ENCODE measurements at regions not wholly inside any gene's neighbourhood (a gene's known extent, or its start where the extent isn't known, plus 50 kb on each side); places are given as distances from the start of the nearest gene placed in this dataset.
"Not testable (repeated sequence)": the region's sequence is repeated elsewhere in the genome, so short reads cannot be mapped to it uniquely, and the experiment has no call there.

DNA sequence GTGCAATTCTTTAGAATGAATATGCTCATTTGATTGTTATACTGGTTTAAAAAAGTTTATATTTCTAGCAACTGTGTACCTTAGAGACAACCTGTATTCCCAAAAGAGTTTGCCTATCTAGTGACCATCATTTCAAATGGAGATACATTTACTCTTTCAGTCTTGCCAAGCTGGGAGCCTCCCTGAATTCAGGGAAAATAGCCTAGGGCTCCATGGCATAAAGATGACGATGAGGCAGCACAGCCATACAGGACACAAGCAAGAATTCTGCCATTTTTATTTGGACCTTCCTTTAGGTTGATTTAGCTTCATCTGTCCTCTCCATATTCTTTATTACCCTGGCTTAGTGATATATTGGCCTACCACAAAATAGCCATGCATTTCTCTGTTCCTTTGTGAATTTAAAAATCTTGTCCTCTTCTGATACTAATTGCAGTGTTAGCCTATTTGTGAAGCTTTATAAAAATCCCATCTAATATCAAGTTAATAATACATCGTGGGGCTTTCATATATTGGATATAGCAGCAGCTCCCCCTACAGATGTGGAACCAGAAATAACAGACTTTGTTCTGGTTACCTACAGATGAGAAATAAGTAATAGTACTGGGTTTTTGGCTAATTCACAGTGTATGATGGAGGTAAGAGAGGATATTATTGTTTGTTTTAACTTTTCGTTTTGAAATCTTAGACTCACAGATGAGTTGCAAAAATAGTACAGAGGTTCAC is 1661.9 kb upstream of the PIK3C3 start:
- DNase-seq = no peak

- DNase-seq = no peak
Measured at GRCh38 chr18:40283560-40283959, 1671.5 kb upstream of the PIK3C3 start.

- not testable (repeated sequence) for DNase-seq
Measured at GRCh38 chr18:40281356-40281755, 1673.7 kb upstream of the PIK3C3 start.

DNA sequence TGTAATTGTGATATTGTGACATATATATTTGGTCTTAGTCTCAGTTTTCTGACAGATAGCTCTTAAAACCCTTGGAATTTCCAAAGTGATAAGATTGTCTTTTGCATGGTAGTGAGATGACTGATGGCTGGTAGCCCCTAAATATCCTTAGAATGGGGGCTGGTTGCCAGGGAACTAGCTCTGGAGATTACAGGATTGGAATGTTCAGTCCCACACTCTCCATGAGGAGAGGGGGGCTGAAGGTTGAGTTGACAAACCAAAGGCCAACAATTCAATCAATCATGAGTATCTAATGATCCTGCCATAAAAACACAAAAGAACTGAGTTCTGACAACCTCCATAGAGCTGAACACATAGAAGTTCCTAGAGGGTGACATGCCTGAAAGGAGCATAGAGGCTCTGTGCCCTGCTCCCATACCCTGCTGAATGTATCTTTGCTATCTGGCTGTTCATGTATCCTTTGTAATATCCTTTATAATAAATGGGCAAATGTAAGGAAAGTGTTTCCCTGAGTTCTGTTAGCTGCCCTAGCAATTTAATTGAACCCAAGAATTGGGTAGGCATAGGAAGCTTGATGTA is 1680.3 kb upstream of the PIK3C3 start:
- DNase-seq = no peak

GRCh38 chr18:40272630-40273231 is 1682.3 kb upstream of the PIK3C3 start:
- DNase-seq = peak; percentile 14

- DNase-seq = peak; percentile 22
Measured at GRCh38 chr18:40259115-40259835, 1695.8 kb upstream of the PIK3C3 start.

- no peak for DNase-seq
Measured at GRCh38 chr18:40258311-40258710, 1696.7 kb upstream of the PIK3C3 start.

DNA sequence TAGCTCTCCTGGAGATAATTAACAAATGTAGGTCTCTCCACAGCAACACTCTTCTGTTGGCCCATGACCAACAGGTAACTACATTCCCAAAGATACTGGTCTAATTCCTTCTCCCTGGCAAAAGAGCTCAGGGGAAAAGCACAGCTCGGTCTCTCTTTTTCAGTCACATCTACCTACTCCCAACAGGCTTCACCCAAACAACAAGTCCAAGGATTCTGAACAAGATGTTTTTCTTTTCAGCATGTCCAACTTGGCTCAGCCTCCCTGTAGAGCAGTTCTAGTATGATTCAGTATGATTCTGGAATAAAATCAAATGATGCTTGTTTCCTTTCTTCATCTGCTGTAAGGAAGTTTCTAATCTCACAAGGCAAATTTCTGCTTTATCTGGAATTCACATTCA is 1704.8 kb upstream of the PIK3C3 start:
- no peak for DNase-seq

DNA sequence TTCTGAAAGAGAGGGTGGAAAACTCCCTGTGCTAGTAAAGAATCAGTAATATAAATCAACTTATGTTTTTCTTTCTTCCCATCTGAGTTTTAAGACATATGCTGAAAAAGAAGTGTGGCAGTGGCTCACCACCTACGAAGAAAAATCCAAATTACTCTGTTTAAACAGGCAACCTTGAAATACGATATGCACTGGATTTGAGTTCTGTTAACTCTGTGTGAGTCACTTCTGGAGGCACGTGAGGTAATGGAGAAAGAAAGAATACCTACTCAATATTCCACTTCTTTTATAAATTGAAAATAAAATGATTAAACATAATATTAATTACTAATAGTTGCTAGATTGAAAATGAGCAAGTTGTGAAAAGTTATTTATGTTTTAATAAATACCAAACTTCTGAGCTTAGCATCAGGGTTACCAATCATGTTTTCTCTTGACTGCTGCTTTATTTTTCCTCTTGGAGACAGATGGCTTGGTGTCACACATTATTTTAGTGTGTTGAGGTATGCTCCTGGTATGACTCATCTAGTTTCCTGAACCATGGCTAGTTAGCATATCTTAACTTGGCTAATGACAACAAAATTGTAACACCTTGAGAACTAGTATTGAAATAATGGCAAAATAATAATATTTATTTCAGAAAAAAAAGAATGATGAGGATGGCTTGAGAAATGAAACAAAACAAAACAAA is 1705.5 kb upstream of the PIK3C3 start:
- no peak for DNase-seq

DNA sequence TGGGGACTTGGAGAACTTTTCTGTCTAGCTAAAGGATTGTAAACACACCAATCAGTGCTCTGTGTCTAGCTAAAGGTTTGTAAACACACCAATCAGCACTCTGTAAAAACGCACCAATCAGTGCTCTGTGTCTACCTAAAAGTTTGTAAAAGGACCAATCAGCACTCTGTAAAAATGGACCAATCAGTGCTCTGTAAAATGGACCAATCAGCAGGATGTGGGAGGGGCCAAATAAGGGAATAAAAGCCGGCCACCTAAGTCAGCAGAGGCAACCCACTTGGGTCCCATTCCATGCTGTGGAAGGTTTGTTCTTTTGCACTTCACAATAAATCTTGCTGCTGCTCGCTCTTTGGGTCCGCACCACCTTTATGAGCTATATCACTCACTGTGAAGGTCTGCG is 1709.4 kb upstream of the PIK3C3 start:
- DNase-seq = not testable (repeated sequence)

DNA sequence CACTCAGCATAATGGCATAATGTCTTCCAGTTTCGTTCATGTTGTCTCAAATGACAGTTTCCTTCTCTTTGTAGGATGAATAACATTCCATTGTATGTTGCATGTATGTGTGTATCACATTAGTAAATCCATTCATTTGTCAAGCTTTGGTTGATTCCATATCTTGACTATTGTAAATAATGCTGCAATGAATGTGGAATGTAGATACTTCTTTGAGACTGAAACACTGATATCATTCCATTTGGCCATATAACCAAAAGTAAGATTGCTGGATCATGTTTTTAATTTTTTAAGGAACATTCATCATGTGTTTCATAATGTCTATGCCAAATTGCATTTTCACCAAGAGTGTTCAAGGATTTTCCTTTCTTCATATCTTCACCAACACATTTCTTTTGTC is 1711.4 kb upstream of the PIK3C3 start:
- DNase-seq = no peak

DNA sequence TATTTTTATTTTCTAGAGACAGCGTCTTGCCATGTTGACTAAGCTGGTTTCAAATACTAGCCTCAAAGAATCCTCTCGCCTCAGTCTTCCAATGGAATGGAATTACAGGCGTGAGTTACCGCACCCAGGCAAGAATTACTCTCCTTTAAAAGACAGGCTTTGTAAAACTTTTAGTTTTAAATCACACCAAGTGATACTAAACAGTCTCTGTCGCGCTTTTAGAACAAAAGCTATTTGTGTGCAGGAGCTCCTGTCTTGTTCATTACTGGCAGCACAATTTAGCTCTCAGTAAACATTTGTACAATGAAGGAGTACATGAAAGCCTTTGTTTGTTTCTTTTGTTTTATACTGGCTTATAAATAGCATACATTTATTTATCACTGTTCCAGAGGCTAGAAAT is 1719.2 kb upstream of the PIK3C3 start:
- DNase-seq = no peak

DNA sequence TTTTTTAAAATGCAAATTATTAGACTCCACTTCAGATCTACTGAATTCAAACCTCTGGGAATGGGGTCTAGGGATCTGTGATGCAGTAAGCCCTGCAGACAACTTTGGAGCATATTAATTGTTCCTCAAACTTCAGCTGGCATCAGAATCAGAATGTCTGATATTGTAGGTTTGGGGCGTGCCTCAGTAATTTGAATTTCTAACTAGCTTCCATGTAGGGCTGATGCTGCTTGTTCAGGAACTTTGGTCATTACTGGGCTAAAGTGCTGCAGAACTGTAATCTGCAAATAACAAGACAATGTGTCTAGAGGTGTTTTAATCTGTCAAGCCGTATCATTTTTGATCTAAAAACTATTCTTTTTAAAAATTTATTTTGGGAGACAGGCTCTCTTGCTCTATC is 1719.7 kb upstream of the PIK3C3 start:
- no peak for DNase-seq

GRCh38 chr18:40233931-40234616 is 1721.0 kb upstream of the PIK3C3 start:
- DNase-seq = no peak

GRCh38 chr18:40222776-40223175 is 1732.3 kb upstream of the PIK3C3 start:
- no peak for DNase-seq

GRCh38 chr18:40216856-40217255 is 1738.2 kb upstream of the PIK3C3 start:
- DNase-seq = no peak

DNA sequence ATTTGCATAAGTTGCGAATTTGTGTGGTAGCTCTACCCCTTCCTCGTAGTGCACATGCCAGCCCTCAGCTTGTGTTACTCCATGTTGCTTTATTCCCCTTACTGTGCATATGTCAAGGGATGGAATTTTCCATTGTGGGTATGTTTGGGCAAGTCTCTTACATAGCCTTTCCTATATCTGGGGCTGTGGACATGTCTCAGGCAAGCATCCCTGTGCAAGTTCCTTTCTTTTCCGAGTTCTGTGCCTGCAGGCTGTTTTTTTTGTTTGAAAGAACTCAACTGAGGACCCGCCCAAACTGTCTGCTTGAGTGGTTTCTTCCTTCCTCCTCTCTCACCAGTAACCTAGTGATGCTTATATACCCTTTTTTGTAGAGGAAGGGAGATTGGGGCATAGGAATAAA is 1739.1 kb upstream of the PIK3C3 start:
- no peak for DNase-seq

- no peak for DNase-seq
Measured at GRCh38 chr18:40210696-40211095, 1744.3 kb upstream of the PIK3C3 start.

DNA sequence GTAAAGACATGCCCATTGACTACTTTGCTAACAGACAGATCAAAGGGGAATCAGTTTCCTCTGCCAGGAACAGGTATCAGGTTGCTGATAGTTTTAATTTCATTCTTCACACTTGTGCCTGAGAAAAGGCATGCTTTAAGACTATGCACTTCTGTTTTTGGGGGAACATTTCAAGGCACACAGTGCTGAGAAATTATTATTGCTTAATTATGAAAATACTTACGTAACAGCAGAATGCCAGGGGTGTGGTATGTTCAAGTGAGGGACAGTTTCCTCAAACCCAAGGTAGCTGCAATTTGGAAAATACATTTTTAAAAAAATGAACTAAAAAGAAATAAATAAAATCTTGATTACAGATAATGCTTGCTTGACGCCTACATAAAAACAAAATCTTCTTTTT is 1746.1 kb upstream of the PIK3C3 start:
- no peak for DNase-seq

DNA sequence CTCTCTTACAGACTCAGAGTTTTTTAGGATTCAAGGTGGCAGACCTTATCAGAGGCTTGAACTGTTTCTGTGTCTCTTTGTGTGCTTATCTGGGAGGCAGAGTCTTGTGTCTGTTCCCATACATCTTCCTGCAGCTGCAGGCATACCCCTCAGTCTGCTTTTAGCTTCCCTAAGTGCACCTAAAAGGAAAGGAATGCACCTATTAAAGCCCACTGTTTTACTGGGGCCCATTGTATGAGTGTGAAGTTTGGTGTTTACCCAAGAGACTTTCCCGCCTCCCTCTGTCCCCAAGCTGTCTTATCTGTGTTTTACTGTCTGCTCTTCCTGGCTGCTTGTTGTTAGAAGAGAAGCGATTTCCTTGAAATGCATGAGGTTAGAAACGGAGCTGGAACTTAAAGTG is 1757.3 kb upstream of the PIK3C3 start:
- DNase-seq = no peak

- no peak for DNase-seq
Measured at GRCh38 chr18:40186677-40187076, 1768.4 kb upstream of the PIK3C3 start.

DNA sequence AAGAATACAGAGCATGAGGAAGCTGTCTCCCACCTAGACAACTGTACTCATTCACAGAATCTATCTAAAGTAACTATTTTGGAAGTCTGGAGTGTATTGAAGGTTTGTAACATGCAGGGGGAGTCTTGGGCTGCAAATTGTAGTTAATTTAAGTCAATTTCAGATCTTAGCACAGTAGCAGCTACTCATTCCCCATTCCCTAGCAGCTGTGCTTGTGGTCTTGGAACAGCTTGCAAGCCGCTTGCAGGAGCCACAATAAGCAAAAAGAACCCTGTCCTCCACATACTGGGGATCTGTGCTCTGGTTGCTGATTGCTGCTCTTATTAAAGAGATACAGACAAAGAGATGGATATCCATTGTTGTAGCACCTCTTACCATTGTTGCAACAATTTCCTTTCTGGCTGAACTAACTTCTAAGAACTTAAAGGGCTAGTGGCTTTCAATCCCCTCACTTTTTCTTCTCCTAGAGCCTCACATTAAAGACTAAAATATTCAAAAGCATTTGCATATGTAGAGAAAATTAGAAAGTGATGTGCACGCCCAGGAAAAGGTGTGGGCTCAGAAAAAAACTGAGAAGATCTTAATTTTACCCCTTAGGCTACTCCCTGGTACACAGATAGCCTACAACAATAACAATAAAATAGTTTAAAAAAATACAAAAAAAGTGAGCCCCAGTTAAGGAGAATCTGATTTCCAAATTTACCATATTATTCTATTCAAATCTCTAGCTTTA is 1775.1 kb upstream of the PIK3C3 start:
- DNase-seq = no peak

Data from femur (tissue), 1 donor.